GM19438 (cell line): ENCODE measurements at regions not wholly inside any gene's neighbourhood (a gene's known extent, or its start where the extent isn't known, plus 50 kb on each side); places are given as distances from the start of the nearest gene placed in this dataset.
"Not testable (repeated sequence)": the region's sequence is repeated elsewhere in the genome, so short reads cannot be mapped to it uniquely, and the experiment has no call there.

Source experiments
- ATAC-seq: cut with Tn5 transposase; IDR thresholded peaks from one replicate; pipeline ENCODE4 v1.9.1; 2021; ENCODE audit warnings: low read depth; ENCODE audit not compliant: unreplicated experiment

GRCh38 chr6:47180633-47181032 lies 129.1 kb downstream of the TNFRSF21 start:
- no peak for ATAC-seq

GRCh38 chr6:47179286-47179685 lies 130.4 kb downstream of the TNFRSF21 start:
- no peak for ATAC-seq

DNA sequence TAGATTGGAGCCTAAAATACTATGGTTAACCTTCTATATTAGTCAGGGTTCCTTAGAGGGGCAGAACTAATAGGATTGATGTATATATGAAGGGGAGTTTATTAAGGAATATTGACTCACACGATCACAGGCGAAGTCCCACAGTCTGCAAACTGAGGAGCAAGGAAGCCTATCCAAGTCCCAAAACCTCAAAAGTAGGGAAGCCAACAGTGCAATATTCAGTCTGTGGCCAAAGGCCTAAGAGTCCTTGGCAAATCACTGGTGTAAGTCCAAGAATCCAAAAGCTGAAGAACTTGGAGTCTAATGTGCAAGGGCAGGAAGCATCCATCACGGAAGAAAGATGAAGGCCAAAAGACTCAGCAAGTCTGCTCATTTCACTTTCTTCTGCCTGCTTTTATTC lies 133.5 kb upstream of the ADGRF1 start:
- no peak for ATAC-seq

GRCh38 chr6:47174502-47175023 lies 132.4 kb upstream of the ADGRF1 start:
- ATAC-seq, result no peak

- not testable (repeated sequence) for ATAC-seq
These were observed 131.9 kb upstream of the ADGRF1 start for GRCh38 chr6:47174063-47174462.

DNA sequence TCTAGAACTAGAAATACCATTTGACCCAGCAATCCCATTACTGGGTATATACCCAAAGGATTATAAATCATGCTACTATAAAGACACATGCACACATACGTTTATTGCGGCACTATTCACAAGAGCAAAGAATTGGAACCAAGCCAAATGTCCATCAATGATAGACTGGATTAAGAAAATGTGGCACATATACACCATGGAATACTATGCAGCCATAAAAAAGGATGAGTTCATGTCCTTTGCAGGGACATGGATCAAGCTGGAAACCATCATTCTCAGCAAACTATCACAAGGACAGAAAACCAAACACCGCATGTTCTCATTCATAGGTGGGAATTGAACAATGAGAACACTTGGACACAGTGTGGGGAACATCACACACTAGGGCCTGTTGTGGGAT lies 131.0 kb upstream of the ADGRF1 start:
- ATAC-seq, result not testable (repeated sequence)

- ATAC-seq, result no peak
These were observed 128.4 kb upstream of the ADGRF1 start for GRCh38 chr6:47170617-47170947.

DNA sequence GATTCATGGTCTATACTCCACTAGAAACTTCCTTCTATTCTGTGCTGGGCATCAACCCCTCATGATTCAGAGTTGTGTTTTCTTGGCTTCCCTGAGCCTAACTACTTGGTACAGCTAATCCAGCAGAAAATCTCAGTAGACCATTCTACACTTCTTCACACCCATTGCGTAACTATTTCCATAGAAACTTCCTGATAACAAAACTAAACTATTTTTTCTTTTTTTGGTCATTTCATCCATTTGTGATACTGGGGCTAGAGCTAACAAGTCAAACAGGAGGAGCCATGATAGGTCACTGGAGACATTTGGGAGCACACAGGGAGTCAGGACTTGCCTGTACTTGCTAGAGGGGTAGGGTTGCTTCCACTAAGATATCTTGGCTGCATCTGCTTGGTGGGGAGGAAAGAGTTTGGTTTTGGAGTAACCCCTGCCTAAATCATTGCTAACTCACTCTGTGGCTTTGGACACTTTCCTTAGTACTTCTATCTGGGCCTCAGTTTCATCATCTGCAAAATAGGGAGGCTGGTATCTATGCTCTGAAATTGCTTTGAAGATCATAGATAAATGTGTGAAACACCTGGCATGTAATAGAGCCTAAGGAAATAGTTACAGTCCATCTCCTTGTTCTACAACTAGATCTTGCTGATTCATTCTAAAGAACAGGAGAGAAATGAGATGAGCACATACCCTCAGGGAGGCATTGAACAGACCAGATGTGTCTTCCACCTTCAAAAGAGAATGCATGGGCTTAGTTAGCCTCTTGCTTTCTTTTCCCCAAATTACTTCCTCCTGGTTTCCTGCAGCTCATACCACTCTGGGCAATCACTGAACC lies 127.9 kb upstream of the ADGRF1 start:
- no peak for ATAC-seq

- ATAC-seq, result no peak
These were observed 126.0 kb upstream of the ADGRF1 start for GRCh38 chr6:47168180-47168579.

DNA sequence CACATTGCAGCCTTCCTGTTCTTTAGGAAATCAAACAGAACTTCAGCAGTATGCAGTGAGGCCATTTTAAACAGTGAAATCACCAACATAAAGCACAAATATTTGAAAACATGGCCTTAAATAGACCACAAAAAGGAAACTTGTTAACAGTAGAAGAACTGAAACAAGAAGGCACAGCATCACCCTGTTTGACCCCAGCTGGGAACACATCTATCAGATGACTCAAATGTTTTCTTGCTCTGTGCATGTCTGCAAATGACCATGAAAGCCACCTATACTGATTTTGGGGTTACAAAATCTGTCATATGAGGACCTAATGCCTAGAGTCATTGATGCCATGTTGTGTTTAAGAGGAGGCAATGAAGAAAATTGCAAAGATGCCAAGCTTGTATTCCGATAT lies 123.8 kb upstream of the ADGRF1 start:
- peak; percentile 71 for ATAC-seq

DNA sequence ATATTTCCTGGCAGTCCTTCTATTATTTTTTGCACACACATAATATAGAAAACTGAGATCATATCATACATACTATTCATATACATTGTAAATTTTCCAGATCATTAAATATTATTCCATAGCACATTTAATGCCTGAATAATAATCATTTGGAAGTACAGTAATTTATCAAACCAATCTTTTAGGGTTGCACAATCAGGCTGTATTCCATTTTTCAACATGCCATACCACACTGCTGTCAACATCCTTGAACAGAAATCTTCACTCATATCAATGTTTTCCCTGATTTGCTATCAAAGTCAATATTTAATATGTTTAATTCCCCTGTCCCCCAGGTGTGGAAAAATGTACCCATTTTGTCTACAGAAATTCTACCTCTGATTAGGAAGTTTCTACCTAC lies 122.7 kb upstream of the ADGRF1 start:
- ATAC-seq, result no peak

DNA sequence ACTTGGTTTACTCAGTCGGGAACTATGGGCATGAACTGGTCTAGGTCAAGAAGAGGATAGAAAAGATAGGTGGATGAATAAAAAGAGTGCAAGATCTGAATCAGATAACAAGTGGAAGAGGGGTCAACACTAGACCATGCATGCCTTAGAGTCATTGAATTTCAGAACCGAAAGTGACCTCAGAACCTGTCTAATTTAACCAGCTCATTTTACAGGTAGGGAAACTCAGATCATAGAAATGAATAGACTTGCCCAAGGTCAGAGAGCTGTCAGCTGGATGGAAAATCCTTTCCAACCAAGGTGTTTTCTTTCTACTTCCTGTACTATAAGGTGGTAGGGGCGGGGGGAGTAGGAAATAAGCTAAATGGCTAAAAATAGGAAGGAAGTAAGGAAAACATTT lies 121.4 kb upstream of the ADGRF1 start:
- ATAC-seq, result no peak

- ATAC-seq, result no peak
These were observed 120.7 kb upstream of the ADGRF1 start for GRCh38 chr6:47162793-47163192.

GRCh38 chr6:47162231-47162630 lies 120.1 kb upstream of the ADGRF1 start:
- no peak for ATAC-seq

DNA sequence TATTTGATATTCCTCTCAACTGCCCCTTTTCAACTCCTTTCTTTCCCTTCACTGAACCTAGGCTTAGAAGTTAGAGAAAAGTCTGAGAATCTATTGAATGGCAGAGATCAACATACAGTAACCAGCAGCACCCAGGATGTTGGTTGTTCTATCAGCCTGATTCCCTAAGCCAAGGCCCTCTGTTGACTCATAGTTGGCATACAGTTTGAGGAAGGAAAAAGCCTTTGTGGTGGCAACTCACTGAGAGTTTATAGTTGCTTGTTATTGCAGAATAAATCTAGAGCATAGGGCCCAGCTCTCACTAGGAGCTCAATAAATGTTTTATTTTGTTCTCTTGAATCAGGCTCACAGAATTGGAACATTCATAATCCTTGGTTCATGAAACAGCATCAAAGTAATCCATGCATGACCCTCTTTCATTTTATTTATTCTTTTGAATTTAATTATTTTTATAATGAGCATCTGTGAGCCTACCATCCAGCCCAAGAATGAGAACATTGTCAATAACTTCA lies 119.1 kb upstream of the ADGRF1 start:
- ATAC-seq, result no peak

DNA sequence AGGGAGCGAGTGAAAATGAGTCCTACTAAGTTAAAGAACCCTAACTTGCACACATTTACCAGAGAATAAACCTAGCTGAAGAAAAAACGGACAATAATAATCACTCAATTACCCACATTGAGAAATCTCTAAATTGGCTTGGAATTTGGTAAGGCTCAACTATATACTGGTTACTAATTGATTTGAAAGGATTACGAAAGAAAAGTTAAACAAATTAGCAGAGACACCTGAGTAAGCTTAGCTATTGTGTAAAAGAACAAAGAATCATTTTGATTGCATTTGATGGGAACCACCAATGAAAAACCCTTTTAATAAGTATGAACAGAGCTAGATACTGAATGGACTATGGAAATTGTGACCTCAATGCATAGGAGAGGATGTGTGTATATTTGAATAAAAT lies 118.6 kb upstream of the ADGRF1 start:
- ATAC-seq, result no peak

DNA sequence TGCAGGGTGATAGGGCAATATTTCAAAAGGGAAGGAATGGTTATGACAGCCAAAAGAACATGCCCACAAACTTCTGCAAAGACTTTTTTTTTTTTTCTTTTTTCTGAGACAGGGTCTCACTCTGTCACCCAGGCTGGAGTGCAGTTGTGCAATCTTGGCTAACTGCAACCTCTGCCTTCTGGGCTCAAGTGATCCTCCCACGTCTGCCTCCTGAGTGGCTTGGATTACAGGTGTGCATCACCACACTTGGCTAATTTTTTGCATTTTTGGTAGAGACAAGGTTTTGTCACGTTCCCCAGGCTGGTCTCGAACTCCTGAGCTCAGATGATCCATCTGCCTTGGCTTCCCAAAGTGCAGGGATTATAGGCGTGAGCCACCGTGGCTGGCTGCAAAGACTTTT lies 117.6 kb upstream of the ADGRF1 start:
- no peak for ATAC-seq

GRCh38 chr6:47157653-47158219 lies 115.6 kb upstream of the ADGRF1 start:
- no peak for ATAC-seq

- no peak for ATAC-seq
These were observed 114.9 kb upstream of the ADGRF1 start for GRCh38 chr6:47157063-47157462.

DNA sequence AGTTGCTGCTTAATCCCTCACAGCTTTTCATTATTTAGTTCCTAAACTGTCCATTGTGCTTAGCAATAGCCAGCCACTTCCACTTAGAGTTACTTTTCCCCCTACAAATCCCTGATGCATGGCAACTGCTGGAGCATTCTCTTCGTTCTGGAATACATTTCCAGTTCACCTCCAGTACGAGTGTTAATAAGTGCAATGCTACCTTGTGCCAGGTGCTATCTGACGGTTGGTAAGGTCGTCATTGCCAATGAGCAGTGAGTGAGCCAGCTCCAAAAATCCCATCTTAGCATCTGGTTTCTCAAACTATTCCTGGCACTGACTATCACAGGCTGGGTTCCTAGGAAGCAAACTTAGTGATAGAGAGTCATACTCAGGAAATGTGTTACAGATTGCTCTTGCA lies 114.1 kb upstream of the ADGRF1 start:
- ATAC-seq, result no peak

DNA sequence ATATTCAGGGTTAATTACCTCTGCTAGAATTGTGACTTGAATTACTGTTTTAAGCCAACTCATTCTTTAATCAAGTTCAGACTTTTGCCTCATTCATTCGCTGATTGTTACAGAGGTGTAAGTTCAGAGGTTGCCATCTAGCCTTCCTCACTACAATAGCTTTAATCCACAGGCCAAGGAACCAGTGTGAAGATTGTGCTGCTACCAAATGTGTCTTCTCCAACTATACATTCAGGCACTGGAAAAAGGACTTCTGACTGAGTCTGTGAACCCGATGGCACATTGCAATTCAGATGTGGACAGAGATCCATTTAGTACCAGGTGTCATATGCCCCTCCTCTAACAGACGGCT lies 111.2 kb upstream of the ADGRF1 start:
- ATAC-seq, result no peak
